ENCODE measurements at regions not wholly inside any gene's neighbourhood (a gene's known extent, or its start where the extent isn't known, plus 50 kb on each side); places are given as distances from the start of the nearest gene placed in this dataset.

DNA sequence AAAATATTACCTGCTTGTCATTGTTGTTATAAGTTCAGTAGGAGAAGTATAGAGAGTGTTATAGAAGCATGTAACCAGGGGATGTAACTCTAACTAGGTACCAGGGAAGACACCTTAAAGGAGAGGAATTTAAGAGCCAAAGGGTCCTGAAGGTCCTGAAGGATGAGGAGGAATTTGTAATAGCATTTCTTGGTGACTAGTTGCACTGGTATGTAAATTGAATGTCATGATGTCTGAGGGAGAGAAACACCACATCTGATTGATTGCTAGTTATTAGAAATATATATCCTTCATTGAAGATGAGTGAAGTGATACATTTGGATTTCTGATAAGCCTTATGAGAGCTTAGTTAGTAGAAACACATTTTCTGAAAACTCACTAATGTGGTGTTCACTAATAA, 643.8 kb downstream of the RFPL4B start:
- H3K27ac ChIP-seq (replicated peaks), result no peak overlapping the region
- H3K27me3 ChIP-seq (ENCODE audit: insufficient read depth, poor library complexity, severe bottlenecking), result no peaks in the 10 kb centered on the region
- TF ChIP-seq, protein P1, sequence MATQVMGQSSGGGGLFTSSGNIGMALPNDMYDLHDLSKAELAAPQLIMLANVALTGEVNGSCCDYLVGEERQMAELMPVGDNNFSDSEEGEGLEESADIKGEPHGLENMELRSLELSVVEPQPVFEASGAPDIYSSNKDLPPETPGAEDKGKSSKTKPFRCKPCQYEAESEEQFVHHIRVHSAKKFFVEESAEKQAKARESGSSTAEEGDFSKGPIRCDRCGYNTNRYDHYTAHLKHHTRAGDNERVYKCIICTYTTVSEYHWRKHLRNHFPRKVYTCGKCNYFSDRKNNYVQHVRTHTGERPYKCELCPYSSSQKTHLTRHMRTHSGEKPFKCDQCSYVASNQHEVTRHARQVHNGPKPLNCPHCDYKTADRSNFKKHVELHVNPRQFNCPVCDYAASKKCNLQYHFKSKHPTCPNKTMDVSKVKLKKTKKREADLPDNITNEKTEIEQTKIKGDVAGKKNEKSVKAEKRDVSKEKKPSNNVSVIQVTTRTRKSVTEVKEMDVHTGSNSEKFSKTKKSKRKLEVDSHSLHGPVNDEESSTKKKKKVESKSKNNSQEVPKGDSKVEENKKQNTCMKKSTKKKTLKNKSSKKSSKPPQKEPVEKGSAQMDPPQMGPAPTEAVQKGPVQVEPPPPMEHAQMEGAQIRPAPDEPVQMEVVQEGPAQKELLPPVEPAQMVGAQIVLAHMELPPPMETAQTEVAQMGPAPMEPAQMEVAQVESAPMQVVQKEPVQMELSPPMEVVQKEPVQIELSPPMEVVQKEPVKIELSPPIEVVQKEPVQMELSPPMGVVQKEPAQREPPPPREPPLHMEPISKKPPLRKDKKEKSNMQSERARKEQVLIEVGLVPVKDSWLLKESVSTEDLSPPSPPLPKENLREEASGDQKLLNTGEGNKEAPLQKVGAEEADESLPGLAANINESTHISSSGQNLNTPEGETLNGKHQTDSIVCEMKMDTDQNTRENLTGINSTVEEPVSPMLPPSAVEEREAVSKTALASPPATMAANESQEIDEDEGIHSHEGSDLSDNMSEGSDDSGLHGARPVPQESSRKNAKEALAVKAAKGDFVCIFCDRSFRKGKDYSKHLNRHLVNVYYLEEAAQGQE (IDR thresholded peaks at IDR 0.05; ENCODE audit: insufficient replicate concordance, low read depth), result no peak
- no peak for TF ChIP-seq POLR2AphosphoS5 (IDR thresholded peaks at IDR 0.05; ENCODE audit: low read depth)
- no peak for TF ChIP-seq SPI1 (IDR thresholded peaks at IDR 0.05; ENCODE audit: borderline replicate concordance, low read depth)
- TF ChIP-seq GABPA (IDR thresholded peaks at IDR 0.05; ENCODE audit: low read depth), result no peak
- TF ChIP-seq, protein P2, sequence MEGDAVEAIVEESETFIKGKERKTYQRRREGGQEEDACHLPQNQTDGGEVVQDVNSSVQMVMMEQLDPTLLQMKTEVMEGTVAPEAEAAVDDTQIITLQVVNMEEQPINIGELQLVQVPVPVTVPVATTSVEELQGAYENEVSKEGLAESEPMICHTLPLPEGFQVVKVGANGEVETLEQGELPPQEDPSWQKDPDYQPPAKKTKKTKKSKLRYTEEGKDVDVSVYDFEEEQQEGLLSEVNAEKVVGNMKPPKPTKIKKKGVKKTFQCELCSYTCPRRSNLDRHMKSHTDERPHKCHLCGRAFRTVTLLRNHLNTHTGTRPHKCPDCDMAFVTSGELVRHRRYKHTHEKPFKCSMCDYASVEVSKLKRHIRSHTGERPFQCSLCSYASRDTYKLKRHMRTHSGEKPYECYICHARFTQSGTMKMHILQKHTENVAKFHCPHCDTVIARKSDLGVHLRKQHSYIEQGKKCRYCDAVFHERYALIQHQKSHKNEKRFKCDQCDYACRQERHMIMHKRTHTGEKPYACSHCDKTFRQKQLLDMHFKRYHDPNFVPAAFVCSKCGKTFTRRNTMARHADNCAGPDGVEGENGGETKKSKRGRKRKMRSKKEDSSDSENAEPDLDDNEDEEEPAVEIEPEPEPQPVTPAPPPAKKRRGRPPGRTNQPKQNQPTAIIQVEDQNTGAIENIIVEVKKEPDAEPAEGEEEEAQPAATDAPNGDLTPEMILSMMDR (IDR thresholded peaks at IDR 0.05; ENCODE audit: insufficient read depth, low read length), result no peak
- DNase-seq (ENCODE audit: low read depth in 1 of 2, low spot score in 1 of 2), result no peak
- H3K4me3 ChIP-seq (replicated peaks; ENCODE audit: insufficient read depth, low read length), result no peak overlapping the region

DNA sequence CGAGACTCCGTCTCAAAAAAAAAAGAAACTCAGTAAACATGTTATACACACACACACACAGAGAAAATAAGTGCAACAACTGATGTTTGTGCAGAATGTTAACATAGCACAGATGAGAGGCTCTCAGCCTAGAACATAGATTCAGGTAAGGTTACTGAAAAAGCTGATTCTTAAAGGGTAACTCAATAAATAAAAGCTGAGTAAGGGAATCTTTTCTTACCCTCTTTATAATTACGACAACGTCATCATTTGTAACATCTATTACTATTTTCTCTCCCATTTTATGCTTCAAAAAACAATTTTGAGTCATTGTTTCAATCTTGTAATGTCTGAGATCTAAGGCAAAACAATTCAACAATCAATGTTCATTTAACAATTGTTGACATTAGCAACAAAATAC, 644.8 kb downstream of the RFPL4B start:
- no peak for DNase-seq (ENCODE audit: low read depth in 1 of 2, low spot score in 1 of 2)

DNA sequence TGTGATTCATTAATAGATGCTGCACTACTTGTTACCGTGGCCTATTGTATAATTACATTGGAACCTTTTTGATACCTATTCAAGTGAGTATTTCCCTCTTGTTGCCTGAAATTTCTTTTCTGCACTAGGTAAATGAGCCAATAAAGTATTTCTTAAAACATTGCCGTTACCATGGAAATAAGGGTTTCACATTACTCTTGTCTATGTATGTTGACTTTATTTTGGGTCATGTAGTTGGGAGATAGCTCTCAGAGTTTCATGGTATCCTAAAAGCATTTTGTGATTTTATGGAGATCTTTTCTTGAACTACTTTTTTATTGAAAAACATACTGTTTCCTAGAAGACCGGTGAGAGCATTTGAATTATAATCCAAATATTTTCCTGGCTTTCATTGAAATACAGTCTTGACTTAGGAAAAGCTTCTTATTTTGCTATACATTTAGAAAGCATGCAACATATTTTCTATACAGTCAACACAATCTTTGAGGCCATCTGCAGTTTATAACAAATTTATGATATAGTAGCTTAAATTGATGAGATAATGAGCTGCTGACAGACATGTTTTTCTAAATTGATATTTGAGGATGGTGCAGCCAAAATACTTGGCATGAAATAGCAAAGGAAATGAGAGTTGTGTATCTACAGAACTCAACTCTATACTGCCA, 650.4 kb downstream of the RFPL4B start:
- no peaks in the 10 kb centered on the region for H3K27me3 ChIP-seq (ENCODE audit: insufficient read depth, poor library complexity, severe bottlenecking)
- H3K27ac ChIP-seq (replicated peaks), result no peak overlapping the region
- TF ChIP-seq POLR2AphosphoS5 (IDR thresholded peaks at IDR 0.05; ENCODE audit: low read depth) (no peak), GABPA (IDR thresholded peaks at IDR 0.05; ENCODE audit: low read depth) (no peak), SPI1 (IDR thresholded peaks at IDR 0.05; ENCODE audit: borderline replicate concordance, low read depth) (no peak)
- TF ChIP-seq, protein P1 (IDR thresholded peaks at IDR 0.05; ENCODE audit: insufficient replicate concordance, low read depth), result no peak
- TF ChIP-seq, protein P2 (IDR thresholded peaks at IDR 0.05; ENCODE audit: insufficient read depth, low read length), result no peak
- no peak overlapping the region for H3K4me3 ChIP-seq (replicated peaks; ENCODE audit: insufficient read depth, low read length)
- DNase-seq (ENCODE audit: low read depth in 1 of 2, low spot score in 1 of 2), result no peak

More for the DNA sequence above, 644.8 kb downstream of the RFPL4B start:
- H3K4me3 ChIP-seq (replicated peaks; ENCODE audit: insufficient read depth, low read length), result no peak overlapping the region
- H3K27ac ChIP-seq (replicated peaks), result no peak overlapping the region
- no peaks in the 10 kb centered on the region for H3K27me3 ChIP-seq (ENCODE audit: insufficient read depth, poor library complexity, severe bottlenecking)
- TF ChIP-seq POLR2AphosphoS5 (IDR thresholded peaks at IDR 0.05; ENCODE audit: low read depth), result no peak
- TF ChIP-seq, protein P2 (IDR thresholded peaks at IDR 0.05; ENCODE audit: insufficient read depth, low read length), result no peak
- TF ChIP-seq, protein P1 (IDR thresholded peaks at IDR 0.05; ENCODE audit: insufficient replicate concordance, low read depth), result no peak
- TF ChIP-seq SPI1 (IDR thresholded peaks at IDR 0.05; ENCODE audit: borderline replicate concordance, low read depth), result no peak
- no peak for TF ChIP-seq GABPA (IDR thresholded peaks at IDR 0.05; ENCODE audit: low read depth)
